ENCODE measurements at regions not wholly inside any gene's neighbourhood (a gene's known extent, or its start where the extent isn't known, plus 50 kb on each side); places are given as distances from the start of the nearest gene placed in this dataset.

GRCh38 chr3:15851735-15852134 lies 54.0 kb upstream of the ANKRD28 start:
- no peak for TF ChIP-seq CTCF (IDR thresholded peaks at IDR 0.05; ENCODE audit: extremely low read depth, insufficient read depth, missing control alignments)
- in situ Hi-C loops (cut with MboI; ENCODE audit: low pct_unique_long_range_greater_than_20kb, low sequenced_read_pairs, unreplicated experiment) = no loop called here
- DNase-seq (ENCODE audit: low spot score) = no peak

- DNase-seq (ENCODE audit: low spot score) = peak; percentile 68
- in situ Hi-C loops (cut with MboI; ENCODE audit: low pct_unique_long_range_greater_than_20kb, low sequenced_read_pairs, unreplicated experiment) = no loop called here
- no peak for TF ChIP-seq CTCF (IDR thresholded peaks at IDR 0.05; ENCODE audit: extremely low read depth, insufficient read depth, missing control alignments)
Measured at GRCh38 chr3:15858547-15859506, 61.0 kb upstream of the ANKRD28 start.

- DNase-seq (ENCODE audit: low spot score) = peak; percentile 90
- in situ Hi-C loops (cut with MboI; ENCODE audit: low pct_unique_long_range_greater_than_20kb, low sequenced_read_pairs, unreplicated experiment) = no loop called here
- no peak for TF ChIP-seq CTCF (IDR thresholded peaks at IDR 0.05; ENCODE audit: extremely low read depth, insufficient read depth, missing control alignments)
Measured at GRCh38 chr3:15859507-15860013, 61.8 kb upstream of the ANKRD28 start.

- TF ChIP-seq CTCF (IDR thresholded peaks at IDR 0.05; ENCODE audit: extremely low read depth, insufficient read depth, missing control alignments) = no peak
- DNase-seq (ENCODE audit: low spot score) = peak; percentile 32
- in situ Hi-C loops (cut with MboI; ENCODE audit: low pct_unique_long_range_greater_than_20kb, low sequenced_read_pairs, unreplicated experiment) = no loop called here
Measured at GRCh38 chr3:15860014-15860934, 62.5 kb upstream of the ANKRD28 start.

GRCh38 chr3:15861163-15861562 lies 63.4 kb upstream of the ANKRD28 start:
- TF ChIP-seq CTCF (IDR thresholded peaks at IDR 0.05; ENCODE audit: extremely low read depth, insufficient read depth, missing control alignments) = no peak
- no peak for DNase-seq (ENCODE audit: low spot score)
- in situ Hi-C loops (cut with MboI; ENCODE audit: low pct_unique_long_range_greater_than_20kb, low sequenced_read_pairs, unreplicated experiment) = no loop called here

GRCh38 chr3:15872807-15873206 lies 75.0 kb upstream of the ANKRD28 start:
- DNase-seq (ENCODE audit: low spot score) = no peak
- no peak for TF ChIP-seq CTCF (IDR thresholded peaks at IDR 0.05; ENCODE audit: extremely low read depth, insufficient read depth, missing control alignments)
- in situ Hi-C loops (cut with MboI; ENCODE audit: low pct_unique_long_range_greater_than_20kb, low sequenced_read_pairs, unreplicated experiment) = no loop called here
